HEK293 (cell line): ENCODE measurements at regions not wholly inside any gene's neighbourhood (a gene's known extent, or its start where the extent isn't known, plus 50 kb on each side); places are given as distances from the start of the nearest gene placed in this dataset.

Source experiments
- CTCF ChIA-PET: fragments of 350-600 bp; formaldehyde crosslinking; extraction: SDS; loops from one replicate; lab custom pipeline; 2021; ENCODE audit warnings: antibody characterized with exemption; lab: Yijun Ruan, JAX
- POLR2A ChIA-PET: fragments of 300-600 bp; formaldehyde crosslinking; extraction: SDS; loops from one replicate; lab custom pipeline; 2020; ENCODE audit warnings: antibody characterized with exemption, inconsistent platforms; lab: Yijun Ruan, JAX
- H3K27ac ChIP-seq: fragments of 200-500 bp; sonication (Bioruptor generic); 2 replicates; pipeline ENCODE4 v1.5.1; 2014; ENCODE audit warnings: low read depth, low read length, control low read depth, inconsistent platforms; ENCODE audit errors: extremely low read depth
- H3K36me3 ChIP-seq, 2 experiments: fragments of 200-500 bp in 1 of 2; sonication (Bioruptor generic) in 1 of 2; 1 replicate in 1 of 2; 2 replicates in 1 of 2; pipeline ENCODE4 v1.5.1; 2014 to 2017; ENCODE audit warnings: inconsistent platforms in 2 of 2, low read length in 2 of 2; ENCODE audit not compliant: control insufficient read depth in 2 of 2, insufficient read depth in 1 of 2
- H3K4me1 ChIP-seq: fragments of 200-500 bp; sonication (Bioruptor generic); 2 replicates; pipeline ENCODE4 v1.5.1; 2014; ENCODE audit warnings: mild to moderate bottlenecking, low read length, inconsistent platforms; ENCODE audit not compliant: control insufficient read depth, insufficient read depth
- H3K4me3 ChIP-seq: 2 replicates; pipeline ENCODE4 v1.5.1; 2011; ENCODE audit warnings: low read depth, mild to moderate bottlenecking, control low read depth, low read length, moderate library complexity
- H3K9me3 ChIP-seq: fragments of 200-500 bp; sonication (Bioruptor generic); 2 replicates; pipeline ENCODE4 v1.5.1; 2014; ENCODE audit warnings: low read depth, low read length, inconsistent platforms; ENCODE audit not compliant: control insufficient read depth, insufficient read depth
- KLF17 ChIP-seq: fragments of 450-650 bp; formaldehyde crosslinking; IDR thresholded peaks from 2 replicates; pipeline ENCODE4 v1.5.1; 2016; ENCODE audit warnings: missing biosample characterization, missing genetic modification characterization
- OSR2 ChIP-seq: fragments of 450-650 bp; formaldehyde crosslinking; IDR thresholded peaks from 2 replicates; pipeline ENCODE4 v1.5.1; 2016; ENCODE audit warnings: missing biosample characterization, missing genetic modification characterization
- PBX3 ChIP-seq: sonication (generic); formaldehyde crosslinking; IDR thresholded peaks from 2 replicates; pipeline ENCODE4 v1.8.1; 2022; ENCODE audit warnings: mild to moderate bottlenecking, moderate library complexity, missing genetic modification reagents
- REST ChIP-seq: fragments of 450-650 bp; formaldehyde crosslinking; IDR thresholded peaks from 2 replicates; pipeline ENCODE4 v1.5.1; 2016; ENCODE audit warnings: missing biosample characterization, missing genetic modification characterization
- YY1 ChIP-seq: fragments of 450-650 bp; formaldehyde crosslinking; IDR thresholded peaks from 2 replicates; pipeline ENCODE4 v1.5.1; 2018; ENCODE audit warnings: missing biosample characterization, missing genetic modification characterization
- ZBTB11 ChIP-seq: fragments of 450-650 bp; formaldehyde crosslinking; conservative IDR thresholded peaks from 2 replicates; pipeline ENCODE4 v1.5.1; 2016; ENCODE audit warnings: low read depth, missing biosample characterization, missing genetic modification characterization
- ZNF146 ChIP-seq: fragments of 450-650 bp; formaldehyde crosslinking; IDR thresholded peaks from 2 replicates; pipeline ENCODE4 v1.5.1; 2016; ENCODE audit warnings: missing biosample characterization, missing genetic modification characterization
- ZNF239 ChIP-seq: fragments of 450-650 bp; formaldehyde crosslinking; IDR thresholded peaks from 2 replicates; pipeline ENCODE4 v1.5.1; 2016; ENCODE audit warnings: missing biosample characterization, missing genetic modification characterization
- ZNF248 ChIP-seq: fragments of 450-650 bp; formaldehyde crosslinking; IDR thresholded peaks from 2 replicates; pipeline ENCODE4 v1.5.1; 2017; ENCODE audit warnings: missing biosample characterization, missing genetic modification characterization
- ZNF324 ChIP-seq: fragments of 450-650 bp; formaldehyde crosslinking; IDR thresholded peaks from 2 replicates; pipeline ENCODE4 v1.5.1; 2016; ENCODE audit warnings: missing biosample characterization, missing genetic modification characterization
- ZNF391 ChIP-seq: fragments of 450-650 bp; formaldehyde crosslinking; IDR thresholded peaks from 2 replicates; pipeline ENCODE4 v1.5.1; 2016; ENCODE audit warnings: low read depth, missing biosample characterization, missing genetic modification characterization, borderline replicate concordance
- ZNF416 ChIP-seq: fragments of 450-650 bp; formaldehyde crosslinking; IDR thresholded peaks from 2 replicates; pipeline ENCODE4 v1.5.1; 2016; ENCODE audit warnings: missing biosample characterization, missing genetic modification characterization
- ZNF426 ChIP-seq: fragments of 450-650 bp; formaldehyde crosslinking; IDR thresholded peaks from 2 replicates; pipeline ENCODE4 v1.5.1; 2017; ENCODE audit warnings: missing biosample characterization, missing genetic modification characterization, mild to moderate bottlenecking, inconsistent platforms, moderate library complexity
- ZNF585B ChIP-seq: fragments of 450-650 bp; formaldehyde crosslinking; IDR thresholded peaks from 2 replicates; pipeline ENCODE4 v1.5.1; 2016; ENCODE audit warnings: missing biosample characterization, missing genetic modification characterization
- ZNF677 ChIP-seq: fragments of 450-650 bp; IDR thresholded peaks from 2 replicates; pipeline ENCODE4 v1.5.0; 2018; ENCODE audit warnings: missing biosample characterization, mild to moderate bottlenecking, missing genetic modification characterization, moderate library complexity
- ZNF76 ChIP-seq: fragments of 450-650 bp; formaldehyde crosslinking; IDR thresholded peaks from 2 replicates; pipeline ENCODE4; 2016; ENCODE audit warnings: low read depth, missing biosample characterization, missing genetic modification characterization, borderline replicate concordance
- ZXDB ChIP-seq: fragments of 450-650 bp; formaldehyde crosslinking; IDR thresholded peaks from 2 replicates; pipeline ENCODE4 v1.5.1; 2016; ENCODE audit warnings: missing biosample characterization, missing genetic modification characterization

- no peak for TF ChIP-seq KLF17 (tag by site-specific recombination)
Measured at GRCh38 chr12:89105243-89105642, 247.1 kb downstream of the DUSP6 start (continued).

GRCh38 chr12:89103831-89104230 lies 248.5 kb downstream of the DUSP6 start:
- POLR2A ChIA-PET = no interaction called here
- TF ChIP-seq ZNF677 (tag by site-specific recombination) = no peak
- no peak for TF ChIP-seq ZNF324 (tag by site-specific recombination)
- TF ChIP-seq ZNF391 = no peak
- no peak for TF ChIP-seq ZNF416 (tag by site-specific recombination)
- TF ChIP-seq ZXDB = no peak
- TF ChIP-seq ZNF146 (tag by site-specific recombination) = no peak
- TF ChIP-seq OSR2 (tag by site-specific recombination) = no peak
- no peak for TF ChIP-seq ZNF248 (tag by site-specific recombination)
- no peak for TF ChIP-seq ZBTB11 (tag by site-specific recombination)
- no peak for TF ChIP-seq PBX3 (CRISPR knock-in tag)
- TF ChIP-seq ZNF76 (tag by site-specific recombination) = no peak
- TF ChIP-seq YY1 (tag by site-specific recombination) = no peak
- TF ChIP-seq ZNF239 (tag by site-specific recombination) = no peak
- no peak for TF ChIP-seq REST (tag by site-specific recombination)
- TF ChIP-seq ZNF585B (tag by site-specific recombination) = no peak
- TF ChIP-seq ZNF426 (tag by site-specific recombination) = no peak

More at GRCh38 chr12:89103831-89104230, 248.5 kb downstream of the DUSP6 start:
- Histone ChIP-seq H3K9me3 (no peaks in the 10 kb centered on the region), H3K4me3 (no peak overlapping the region), H3K27ac (no peak overlapping the region), H3K36me3 (no peaks in the 10 kb centered on the region), H3K4me1 (no peaks in the 10 kb centered on the region)
- CTCF ChIA-PET = no interaction called here
